ENCODE measurements at regions not wholly inside any gene's neighbourhood (a gene's known extent, or its start where the extent isn't known, plus 50 kb on each side); places are given as distances from the start of the nearest gene placed in this dataset.

DNA sequence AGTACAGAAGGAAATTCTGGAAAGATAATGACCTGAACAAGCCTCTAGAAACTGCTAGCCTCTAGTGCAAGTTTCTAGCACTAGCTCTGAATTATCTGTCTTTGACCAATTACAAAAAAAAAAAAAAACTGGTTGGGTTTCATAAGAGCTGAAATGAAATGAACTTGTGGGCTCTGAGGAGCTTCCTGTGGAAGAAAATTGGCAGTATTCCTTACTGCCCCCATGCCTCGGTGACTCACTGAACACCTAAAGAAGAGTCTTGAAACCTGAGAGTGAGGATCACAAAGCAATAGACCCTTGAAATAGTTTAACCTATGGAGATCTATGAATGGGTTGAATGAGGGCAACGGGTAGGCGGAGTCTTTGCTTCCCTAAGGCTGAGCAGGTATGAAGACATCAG lies 263.6 kb upstream of the RASA1 start:
- H3K9me3 ChIP-seq = no peaks in the 10 kb centered on the region
- no peak for ATAC-seq
- 86 to 100% methylated on average over 2 of the region's 3 CpGs for WGBS, 2 donors (ENCODE audit: low coverage in 1 of 2)
- H3K4me3 ChIP-seq = no peak overlapping the region
- no peaks in the 10 kb centered on the region for H3K4me1 ChIP-seq
- TF ChIP-seq POLR2A (IDR thresholded peaks at IDR 0.05) (no peak), EP300 (IDR thresholded peaks at IDR 0.05) (no peak), POLR2AphosphoS5 (IDR thresholded peaks at IDR 0.05) (no peak)
- no peaks in the 10 kb centered on the region for H3K27me3 ChIP-seq
- H3K36me3 ChIP-seq = no peaks in the 10 kb centered on the region
- no peak overlapping the region for H3K27ac ChIP-seq

DNA sequence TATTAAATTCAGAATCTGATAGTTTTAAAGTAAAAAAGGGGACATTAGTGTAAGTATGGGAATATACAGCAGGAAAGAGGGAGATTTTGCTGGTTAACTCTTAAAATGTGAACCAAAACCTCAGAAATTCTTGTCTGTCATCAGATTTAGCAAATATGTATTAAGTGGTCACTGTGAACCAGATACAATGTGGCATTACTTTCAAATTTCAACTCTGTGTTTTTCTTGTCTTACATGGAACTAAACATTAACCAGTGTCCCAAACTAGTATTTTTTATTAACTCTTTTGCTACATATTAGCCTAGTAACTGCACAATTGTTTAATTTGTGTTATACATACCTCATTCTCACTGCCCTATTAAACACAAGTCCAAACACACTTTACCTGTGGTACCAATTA lies 259.9 kb upstream of the RASA1 start:
- no peak for ATAC-seq
- no peaks in the 10 kb centered on the region for H3K36me3 ChIP-seq
- H3K4me3 ChIP-seq = no peak overlapping the region
- no peak for TF ChIP-seq POLR2AphosphoS5 (IDR thresholded peaks at IDR 0.05)
- TF ChIP-seq, protein P1, sequence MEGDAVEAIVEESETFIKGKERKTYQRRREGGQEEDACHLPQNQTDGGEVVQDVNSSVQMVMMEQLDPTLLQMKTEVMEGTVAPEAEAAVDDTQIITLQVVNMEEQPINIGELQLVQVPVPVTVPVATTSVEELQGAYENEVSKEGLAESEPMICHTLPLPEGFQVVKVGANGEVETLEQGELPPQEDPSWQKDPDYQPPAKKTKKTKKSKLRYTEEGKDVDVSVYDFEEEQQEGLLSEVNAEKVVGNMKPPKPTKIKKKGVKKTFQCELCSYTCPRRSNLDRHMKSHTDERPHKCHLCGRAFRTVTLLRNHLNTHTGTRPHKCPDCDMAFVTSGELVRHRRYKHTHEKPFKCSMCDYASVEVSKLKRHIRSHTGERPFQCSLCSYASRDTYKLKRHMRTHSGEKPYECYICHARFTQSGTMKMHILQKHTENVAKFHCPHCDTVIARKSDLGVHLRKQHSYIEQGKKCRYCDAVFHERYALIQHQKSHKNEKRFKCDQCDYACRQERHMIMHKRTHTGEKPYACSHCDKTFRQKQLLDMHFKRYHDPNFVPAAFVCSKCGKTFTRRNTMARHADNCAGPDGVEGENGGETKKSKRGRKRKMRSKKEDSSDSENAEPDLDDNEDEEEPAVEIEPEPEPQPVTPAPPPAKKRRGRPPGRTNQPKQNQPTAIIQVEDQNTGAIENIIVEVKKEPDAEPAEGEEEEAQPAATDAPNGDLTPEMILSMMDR (IDR thresholded peaks at IDR 0.05) = no peak
- TF ChIP-seq POLR2A (IDR thresholded peaks at IDR 0.05) = no peak
- TF ChIP-seq EP300 (IDR thresholded peaks at IDR 0.05) = no peak
- H3K9me3 ChIP-seq = no peaks in the 10 kb centered on the region
- no peaks in the 10 kb centered on the region for H3K27me3 ChIP-seq
- no peak overlapping the region for H3K27ac ChIP-seq
- H3K4me1 ChIP-seq = no peaks in the 10 kb centered on the region

DNA sequence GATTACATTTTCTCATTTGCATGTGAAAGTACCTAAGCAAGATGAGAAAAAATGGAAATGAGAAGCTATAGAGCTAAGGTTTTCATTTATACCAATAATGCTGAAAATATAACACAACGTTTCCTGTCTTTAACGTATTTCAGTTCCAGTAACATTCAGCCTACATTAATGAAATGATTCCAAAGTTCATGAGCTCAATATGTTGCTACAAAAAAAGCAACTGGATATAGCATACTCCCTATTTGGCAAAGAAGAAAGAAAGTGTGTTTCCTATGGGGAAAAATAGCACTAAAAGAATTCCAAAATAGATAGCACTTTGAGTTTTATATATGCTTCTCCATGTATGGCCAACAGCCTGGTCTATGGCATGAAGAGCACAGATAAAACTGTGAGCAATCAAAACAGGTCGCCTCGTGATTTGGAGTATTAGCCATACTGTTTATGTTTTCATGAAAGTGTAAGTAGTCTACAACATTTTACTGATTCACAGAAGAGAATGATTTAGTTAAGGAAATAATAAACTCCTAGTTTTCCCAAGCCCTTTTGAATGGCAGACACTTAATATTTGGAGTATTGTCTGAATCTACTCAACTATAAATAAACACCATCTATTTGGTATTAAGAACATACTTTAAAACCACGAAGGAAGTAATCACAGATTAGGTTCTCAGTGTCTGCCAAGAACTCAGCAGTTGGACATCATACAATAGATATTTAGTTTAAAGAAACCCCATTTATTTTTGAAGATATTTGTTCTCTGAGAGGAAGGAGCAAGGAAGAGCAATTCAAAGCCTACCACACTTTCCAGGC lies 258.7 kb upstream of the RASA1 start:
- 24 to 29% methylated on average over 5 of the region's 5 CpGs for WGBS, 2 donors (ENCODE audit: low coverage in 1 of 2)
- ATAC-seq = no peak

DNA sequence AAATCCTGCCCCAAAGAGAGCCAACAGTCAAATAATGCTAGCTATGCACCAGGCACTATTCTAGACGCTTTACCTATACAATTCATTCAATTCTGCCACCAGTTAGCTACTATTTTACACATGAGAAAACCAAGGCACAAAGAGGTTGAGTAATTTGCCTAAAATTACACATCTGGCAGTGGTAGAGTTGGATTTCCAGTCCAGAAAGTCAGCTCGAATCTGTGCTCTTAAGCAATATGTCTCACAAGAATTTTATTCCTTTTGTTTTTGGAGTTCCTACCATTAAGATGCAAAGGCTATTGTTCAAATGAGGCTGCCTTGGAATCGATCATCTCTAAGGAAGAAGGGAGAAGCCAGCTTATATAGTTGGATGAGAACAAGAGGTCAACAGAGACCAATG lies 256.9 kb upstream of the RASA1 start:
- Histone ChIP-seq H3K9me3 (no peaks in the 10 kb centered on the region), H3K27me3 (no peaks in the 10 kb centered on the region), H3K4me1 (no peaks in the 10 kb centered on the region), H3K36me3 (no peaks in the 10 kb centered on the region), H3K27ac (no peak overlapping the region), H3K4me3 (no peak overlapping the region)
- 53 to 58% methylated on average over 2 to 3 of the region's 3 CpGs for WGBS, 2 donors (ENCODE audit: low coverage in 1 of 2)
- no peak for TF ChIP-seq POLR2A (IDR thresholded peaks at IDR 0.05)
- no peak for TF ChIP-seq POLR2AphosphoS5 (IDR thresholded peaks at IDR 0.05)
- TF ChIP-seq, protein P1 (IDR thresholded peaks at IDR 0.05) = no peak
- TF ChIP-seq EP300 (IDR thresholded peaks at IDR 0.05) = no peak
- ATAC-seq = no peak

More for the DNA sequence above, 258.7 kb upstream of the RASA1 start:
- Histone ChIP-seq H3K36me3 (no peaks in the 10 kb centered on the region), H3K4me1 (no peaks in the 10 kb centered on the region), H3K9me3 (no peaks in the 10 kb centered on the region), H3K27ac (no peak overlapping the region), H3K4me3 (no peak overlapping the region), H3K27me3 (no peaks in the 10 kb centered on the region)
- TF ChIP-seq, protein P1 (IDR thresholded peaks at IDR 0.05) = no peak
- TF ChIP-seq EP300 (IDR thresholded peaks at IDR 0.05) (no peak), POLR2AphosphoS5 (IDR thresholded peaks at IDR 0.05) (no peak), POLR2A (IDR thresholded peaks at IDR 0.05) (no peak)

DNA sequence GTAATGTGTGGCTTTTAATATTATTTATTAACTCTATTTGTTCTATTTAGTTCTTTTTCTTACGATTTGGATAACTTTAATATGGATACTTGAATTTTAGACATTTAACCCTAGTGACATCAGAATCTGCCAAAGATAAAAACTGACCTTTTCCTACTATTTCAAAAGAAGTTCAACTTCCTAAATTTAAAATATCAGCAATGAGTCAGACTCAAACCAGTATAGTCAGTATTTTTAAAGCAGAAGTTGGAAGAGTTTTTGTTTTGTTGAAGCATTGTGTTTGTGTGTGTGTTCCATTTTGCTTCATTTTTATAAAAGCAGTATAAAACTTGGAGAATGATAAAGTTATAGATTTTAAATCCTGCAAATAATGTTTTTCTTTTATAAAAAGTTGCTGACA lies 251.8 kb upstream of the RASA1 start:
- 61 to 62% methylated on average over 1 of the region's 1 CpG for WGBS, 2 donors (ENCODE audit: low coverage in 1 of 2)
- no peak for ATAC-seq

More for the DNA sequence above, 251.8 kb upstream of the RASA1 start:
- H3K4me1 ChIP-seq = peaks cover 0 to 12% (median 0%) of the 10 kb centered on the region in 3 donors
- H3K36me3 ChIP-seq = no peaks in the 10 kb centered on the region
- H3K9me3 ChIP-seq = no peaks in the 10 kb centered on the region
- no peak for TF ChIP-seq POLR2AphosphoS5 (IDR thresholded peaks at IDR 0.05)
- TF ChIP-seq, protein P1 (IDR thresholded peaks at IDR 0.05) = no peak
- TF ChIP-seq POLR2A (IDR thresholded peaks at IDR 0.05) = no peak
- no peak for TF ChIP-seq EP300 (IDR thresholded peaks at IDR 0.05)
- H3K4me3 ChIP-seq = no peak overlapping the region
- H3K27me3 ChIP-seq = no peaks in the 10 kb centered on the region
- no peak overlapping the region for H3K27ac ChIP-seq
